ENCODE measurements at regions not wholly inside any gene's neighbourhood (a gene's known extent, or its start where the extent isn't known, plus 50 kb on each side); places are given as distances from the start of the nearest gene placed in this dataset.

DNA sequence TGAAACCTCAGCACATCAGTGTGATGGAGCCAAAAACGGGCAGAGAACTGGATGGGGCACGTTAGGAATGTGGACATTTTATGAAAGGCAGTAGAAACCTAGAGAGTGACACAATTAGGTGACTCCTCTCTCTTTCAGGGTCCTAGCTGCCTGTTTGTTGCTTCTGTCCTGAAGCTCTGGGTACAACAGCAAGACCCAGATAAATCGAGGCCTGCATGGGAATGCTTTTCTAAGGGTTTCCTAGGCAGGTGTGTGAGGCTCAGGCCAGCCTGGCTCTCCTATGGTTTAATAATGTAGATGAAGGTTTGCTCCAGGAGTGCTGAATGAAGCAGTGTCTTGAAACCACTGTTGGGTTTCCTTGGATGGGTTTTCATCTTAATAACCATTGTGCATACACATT lies 517.1 kb upstream of the RAB6C start:
- H3K4me3 ChIP-seq = no peak overlapping the region
- no peaks in the 10 kb centered on the region for H3K27me3 ChIP-seq
- H2AFZ ChIP-seq = no peak overlapping the region
- H3K4me1 ChIP-seq (ENCODE audit: insufficient read depth) = no peaks in the 10 kb centered on the region
- no peaks in the 10 kb centered on the region for H3K36me3 ChIP-seq (replicated peaks; ENCODE audit: insufficient read depth, low read depth)
- no peaks in the 10 kb centered on the region for H3K9me3 ChIP-seq (ENCODE audit: low read depth)
- no peak overlapping the region for H3K4me2 ChIP-seq
- 74% methylated on average over 3 of the region's 3 CpGs for WGBS (ENCODE audit: low lambda C conversion rate, missing lambda C conversion rate)
- no peaks in the 10 kb centered on the region for H4K20me1 ChIP-seq (ENCODE audit: insufficient read depth, poor library complexity, severe bottlenecking)
- TF ChIP-seq EZH2 (IDR thresholded peaks at IDR 0.05; ENCODE audit: borderline replicate concordance) = no peak
- no peak overlapping the region for H3K27ac ChIP-seq
- no peaks in the 10 kb centered on the region for H3K79me2 ChIP-seq
- DNase-seq (ENCODE audit: low spot score) = no peak
- no peaks in the 10 kb centered on the region for H3K9me2 ChIP-seq (replicated peaks; ENCODE audit: insufficient read depth)

- H3K27ac ChIP-seq = no peak overlapping the region
- H3K27me3 ChIP-seq = no peaks in the 10 kb centered on the region
- DNase-seq (ENCODE audit: low spot score) = no peak
- no peaks in the 10 kb centered on the region for H3K9me3 ChIP-seq (ENCODE audit: low read depth)
- 88% methylated on average over 4 of the region's 4 CpGs for WGBS (ENCODE audit: low lambda C conversion rate, missing lambda C conversion rate)
- no peaks in the 10 kb centered on the region for H3K9me2 ChIP-seq (replicated peaks; ENCODE audit: insufficient read depth)
- no peak overlapping the region for H3K4me3 ChIP-seq
- H2AFZ ChIP-seq = no peak overlapping the region
- H3K4me1 ChIP-seq (ENCODE audit: insufficient read depth) = no peaks in the 10 kb centered on the region
- H3K36me3 ChIP-seq (replicated peaks; ENCODE audit: insufficient read depth, low read depth) = no peaks in the 10 kb centered on the region
- H3K79me2 ChIP-seq = no peaks in the 10 kb centered on the region
- no peak overlapping the region for H3K4me2 ChIP-seq
- no peak for TF ChIP-seq EZH2phosphoT487 (IDR thresholded peaks at IDR 0.05; ENCODE audit: low read depth, severe bottlenecking, unreplicated experiment)
- no peak for TF ChIP-seq CTCF (IDR thresholded peaks at IDR 0.05; ENCODE audit: poor library complexity)
- TF ChIP-seq EZH2 (IDR thresholded peaks at IDR 0.05; ENCODE audit: borderline replicate concordance) = no peak
- H4K20me1 ChIP-seq (ENCODE audit: insufficient read depth, poor library complexity, severe bottlenecking) = no peaks in the 10 kb centered on the region
Measured at GRCh38 chr2:129462967-129463366, 516.5 kb upstream of the RAB6C start.

GRCh38 chr2:129464036-129464435 lies 515.4 kb upstream of the RAB6C start:
- 94% methylated on average over 4 of the region's 4 CpGs for WGBS (ENCODE audit: low lambda C conversion rate, missing lambda C conversion rate)
- no peaks in the 10 kb centered on the region for H4K20me1 ChIP-seq (ENCODE audit: insufficient read depth, poor library complexity, severe bottlenecking)
- H2AFZ ChIP-seq = no peak overlapping the region
- H3K4me3 ChIP-seq = no peak overlapping the region
- H3K79me2 ChIP-seq = no peaks in the 10 kb centered on the region
- H3K27ac ChIP-seq = no peak overlapping the region
- H3K36me3 ChIP-seq (replicated peaks; ENCODE audit: insufficient read depth, low read depth) = no peaks in the 10 kb centered on the region
- no peak overlapping the region for H3K4me2 ChIP-seq
- H3K9me3 ChIP-seq (ENCODE audit: low read depth) = no peaks in the 10 kb centered on the region
- H3K9me2 ChIP-seq (replicated peaks; ENCODE audit: insufficient read depth) = no peaks in the 10 kb centered on the region
- no peak for DNase-seq (ENCODE audit: low spot score)
- no peaks in the 10 kb centered on the region for H3K27me3 ChIP-seq
- TF ChIP-seq CTCF (IDR thresholded peaks at IDR 0.05; ENCODE audit: poor library complexity) (no peak), EZH2phosphoT487 (IDR thresholded peaks at IDR 0.05; ENCODE audit: low read depth, severe bottlenecking, unreplicated experiment) (no peak), EZH2 (IDR thresholded peaks at IDR 0.05; ENCODE audit: borderline replicate concordance) (no peak)
- H3K4me1 ChIP-seq (ENCODE audit: insufficient read depth) = no peaks in the 10 kb centered on the region

DNA sequence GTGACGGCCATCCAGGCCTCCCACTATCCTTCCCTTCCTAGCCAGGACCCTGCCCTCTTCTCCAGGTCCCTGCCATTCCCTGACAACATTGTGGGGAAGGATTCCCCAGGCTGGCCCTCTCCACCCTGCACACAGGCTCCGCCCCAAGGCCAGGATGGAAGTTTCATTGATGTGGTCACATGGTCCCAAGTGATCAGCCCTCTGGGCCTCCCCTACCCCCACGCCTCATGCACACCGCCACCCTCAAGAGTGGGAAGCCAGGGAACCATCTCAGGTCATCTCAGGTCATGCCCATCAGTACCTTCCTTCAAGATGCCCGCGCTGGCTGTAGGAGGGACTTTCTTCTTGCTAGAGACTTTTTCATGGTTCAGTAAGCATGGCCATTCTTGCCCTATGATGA lies 514.8 kb upstream of the RAB6C start:
- Histone ChIP-seq H3K4me3 (no peak overlapping the region), H3K79me2 (no peaks in the 10 kb centered on the region), H3K36me3 (replicated peaks; ENCODE audit: insufficient read depth, low read depth) (no peaks in the 10 kb centered on the region), H4K20me1 (ENCODE audit: insufficient read depth, poor library complexity, severe bottlenecking) (no peaks in the 10 kb centered on the region), H3K27me3 (no peaks in the 10 kb centered on the region), H3K9me2 (replicated peaks; ENCODE audit: insufficient read depth) (no peaks in the 10 kb centered on the region), H3K4me1 (ENCODE audit: insufficient read depth) (no peaks in the 10 kb centered on the region), H3K27ac (no peak overlapping the region), H2AFZ (no peak overlapping the region), H3K4me2 (no peak overlapping the region), H3K9me3 (ENCODE audit: low read depth) (no peaks in the 10 kb centered on the region)
- WGBS (ENCODE audit: low lambda C conversion rate, missing lambda C conversion rate) = 81% methylated on average over 6 of the region's 6 CpGs
- TF ChIP-seq EZH2phosphoT487 (IDR thresholded peaks at IDR 0.05; ENCODE audit: low read depth, severe bottlenecking, unreplicated experiment) (no peak), EZH2 (IDR thresholded peaks at IDR 0.05; ENCODE audit: borderline replicate concordance) (no peak), CTCF (IDR thresholded peaks at IDR 0.05; ENCODE audit: poor library complexity) (no peak)
- DNase-seq (ENCODE audit: low spot score) = no peak
